Loucy (cell line): ENCODE measurements at regions not wholly inside any gene's neighbourhood (a gene's known extent, or its start where the extent isn't known, plus 50 kb on each side); places are given as distances from the start of the nearest gene placed in this dataset.

Experiments
- CTCF ChIP-seq: fragments of 200-600 bp; sonication (generic); conservative IDR thresholded peaks from 2 replicates; pipeline ENCODE4 v1.5.1; 2014; ENCODE audit warnings: mild to moderate bottlenecking, antibody characterized with exemption, low read length
- EZH2phosphoT487 ChIP-seq: fragments of 200-600 bp; IDR thresholded peaks from 2 replicates; pipeline ENCODE4 v1.6.1; 2018; ENCODE audit warnings: antibody characterized with exemption, mild to moderate bottlenecking, moderate library complexity, borderline replicate concordance

- TF ChIP-seq EZH2phosphoT487 (no peak), CTCF (no peak)
Observed at GRCh38 chr18:60555625-60556024, 183.1 kb upstream of the MC4R start.
